ENCODE measurements at regions not wholly inside any gene's neighbourhood (a gene's known extent, or its start where the extent isn't known, plus 50 kb on each side); places are given as distances from the start of the nearest gene placed in this dataset.

DNA sequence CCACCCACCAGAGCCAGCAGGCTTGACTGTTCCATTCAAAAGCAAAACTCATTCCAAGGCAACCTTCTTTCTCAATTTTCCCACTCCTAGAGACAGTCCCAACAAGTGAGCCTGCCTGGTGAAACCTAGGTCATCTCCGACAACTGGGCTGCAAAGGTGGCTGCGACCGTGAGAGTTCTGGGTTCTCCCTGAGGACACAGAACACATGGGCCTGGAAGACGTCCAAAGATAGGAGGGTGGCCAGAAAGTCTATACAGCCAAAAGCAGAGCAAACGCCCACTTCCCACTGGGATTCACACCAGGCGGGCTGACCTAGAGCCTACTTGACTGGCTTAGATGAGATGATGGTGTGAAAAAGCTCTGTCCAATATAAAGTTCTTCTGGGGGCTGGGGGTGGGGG, 90.2 kb upstream of the GRIK3 start:
- Mint-ChIP-seq H3K36me3 (ENCODE audit: insufficient read depth, unreplicated experiment) (no peaks in the 10 kb centered on the region), H3K4me1 (ENCODE audit: low read depth, unreplicated experiment) (no peaks in the 10 kb centered on the region), H3K27me3 (ENCODE audit: insufficient read depth, unreplicated experiment) (peaks cover 13% of the 10 kb centered on the region), H3K9me3 (ENCODE audit: unreplicated experiment) (no peaks in the 10 kb centered on the region), H3K27ac (ENCODE audit: unreplicated experiment) (no peak overlapping the region), H3K4me3 (ENCODE audit: unreplicated experiment) (no peak overlapping the region)
- intact Hi-C loops (cut with micrococcal nuclease; ENCODE audit: unreplicated experiment), result no loop called here
- BruUV-seq (replicated peaks), result no TSS peak
- Histone ChIP-seq H3K4me3 (ENCODE audit: low read depth, low read length) (no peak overlapping the region), H3K4me1 (no peaks in the 10 kb centered on the region), H3K27me3 (replicated peaks; ENCODE audit: control insufficient read depth, insufficient read depth, low read length) (no peaks in the 10 kb centered on the region), H3K36me3 (ENCODE audit: control insufficient read depth, insufficient read depth, low read length) (no peaks in the 10 kb centered on the region), H3K9me3 (no peaks in the 10 kb centered on the region)
- DNase-seq, result no peak
- TF ChIP-seq, protein P1, sequence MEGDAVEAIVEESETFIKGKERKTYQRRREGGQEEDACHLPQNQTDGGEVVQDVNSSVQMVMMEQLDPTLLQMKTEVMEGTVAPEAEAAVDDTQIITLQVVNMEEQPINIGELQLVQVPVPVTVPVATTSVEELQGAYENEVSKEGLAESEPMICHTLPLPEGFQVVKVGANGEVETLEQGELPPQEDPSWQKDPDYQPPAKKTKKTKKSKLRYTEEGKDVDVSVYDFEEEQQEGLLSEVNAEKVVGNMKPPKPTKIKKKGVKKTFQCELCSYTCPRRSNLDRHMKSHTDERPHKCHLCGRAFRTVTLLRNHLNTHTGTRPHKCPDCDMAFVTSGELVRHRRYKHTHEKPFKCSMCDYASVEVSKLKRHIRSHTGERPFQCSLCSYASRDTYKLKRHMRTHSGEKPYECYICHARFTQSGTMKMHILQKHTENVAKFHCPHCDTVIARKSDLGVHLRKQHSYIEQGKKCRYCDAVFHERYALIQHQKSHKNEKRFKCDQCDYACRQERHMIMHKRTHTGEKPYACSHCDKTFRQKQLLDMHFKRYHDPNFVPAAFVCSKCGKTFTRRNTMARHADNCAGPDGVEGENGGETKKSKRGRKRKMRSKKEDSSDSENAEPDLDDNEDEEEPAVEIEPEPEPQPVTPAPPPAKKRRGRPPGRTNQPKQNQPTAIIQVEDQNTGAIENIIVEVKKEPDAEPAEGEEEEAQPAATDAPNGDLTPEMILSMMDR (IDR thresholded peaks at IDR 0.05; ENCODE audit: insufficient read depth in 1 of 2, low read depth in 1 of 2, low read length in 1 of 2, severe bottlenecking in 1 of 2, unreplicated experiment in 1 of 2), result no peak
- ChIA-PET POLR2A (no interaction called here), CTCF (no interaction called here)

DNA sequence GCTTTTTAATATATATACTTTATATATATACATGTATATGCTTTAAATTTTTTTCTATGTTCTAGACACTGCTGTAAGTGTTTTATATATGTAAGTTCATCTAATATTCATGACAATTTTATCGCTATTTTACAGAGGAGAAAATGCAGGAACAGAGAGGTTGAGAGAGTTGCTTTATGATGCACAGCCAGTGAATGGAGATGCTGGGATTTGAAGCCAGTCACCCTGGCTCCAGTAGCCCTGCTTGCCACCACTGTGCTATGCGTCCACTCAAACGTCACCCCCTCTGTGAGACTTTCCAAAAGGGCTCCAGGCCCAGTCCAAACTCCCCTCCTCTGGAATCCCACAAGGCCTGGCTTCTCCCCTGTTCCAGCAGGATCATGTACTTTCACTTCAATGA, 91.0 kb upstream of the GRIK3 start:
- no TSS peak for BruUV-seq (replicated peaks)
- H3K36me3 Mint-ChIP-seq (ENCODE audit: insufficient read depth, unreplicated experiment), result no peaks in the 10 kb centered on the region
- Histone ChIP-seq H3K36me3 (ENCODE audit: control insufficient read depth, insufficient read depth, low read length) (no peaks in the 10 kb centered on the region), H3K4me3 (ENCODE audit: low read depth, low read length) (no peak overlapping the region), H3K27me3 (replicated peaks; ENCODE audit: control insufficient read depth, insufficient read depth, low read length) (no peaks in the 10 kb centered on the region), H3K9me3 (no peaks in the 10 kb centered on the region), H3K4me1 (no peaks in the 10 kb centered on the region)
- H3K27ac Mint-ChIP-seq (ENCODE audit: unreplicated experiment), result no peak overlapping the region
- POLR2A ChIA-PET, result no interaction called here
- peaks cover 14% of the 10 kb centered on the region for H3K27me3 Mint-ChIP-seq (ENCODE audit: insufficient read depth, unreplicated experiment)
- intact Hi-C loops (cut with micrococcal nuclease; ENCODE audit: unreplicated experiment), result no loop called here
- no peaks in the 10 kb centered on the region for H3K4me1 Mint-ChIP-seq (ENCODE audit: low read depth, unreplicated experiment)
- TF ChIP-seq, protein P1 (IDR thresholded peaks at IDR 0.05; ENCODE audit: insufficient read depth in 1 of 2, low read depth in 1 of 2, low read length in 1 of 2, severe bottlenecking in 1 of 2, unreplicated experiment in 1 of 2), result no peak
- no peak overlapping the region for H3K4me3 Mint-ChIP-seq (ENCODE audit: unreplicated experiment)
- CTCF ChIA-PET, result no interaction called here
- no peaks in the 10 kb centered on the region for H3K9me3 Mint-ChIP-seq (ENCODE audit: unreplicated experiment)
- DNase-seq, result no peak

DNA sequence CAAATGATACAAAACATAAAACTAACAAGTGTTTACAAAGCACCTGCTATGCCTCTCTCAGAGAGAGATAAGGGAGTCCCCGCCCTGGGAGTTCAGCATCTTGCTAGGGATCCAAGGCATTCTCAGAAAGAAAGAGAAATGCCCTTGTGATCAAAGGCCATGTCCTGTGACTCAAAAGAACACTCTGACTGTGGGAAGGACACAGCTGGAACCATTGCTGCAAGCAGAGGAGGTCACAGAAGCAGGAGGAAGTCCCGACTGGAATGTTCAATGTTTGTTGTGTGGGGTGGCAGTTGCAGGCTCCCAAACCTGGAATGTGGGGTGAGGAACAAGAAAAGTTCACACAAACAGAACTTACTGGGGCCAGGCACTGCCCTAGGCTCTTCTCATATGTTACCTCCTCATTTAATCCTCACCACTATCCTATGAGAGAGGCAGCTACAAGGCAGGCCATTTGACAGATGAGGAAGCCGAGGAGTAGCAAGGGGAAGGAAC, 93.0 kb upstream of the GRIK3 start:
- Histone ChIP-seq H3K4me1 (no peaks in the 10 kb centered on the region), H3K36me3 (ENCODE audit: control insufficient read depth, insufficient read depth, low read length) (no peaks in the 10 kb centered on the region), H3K9me3 (no peaks in the 10 kb centered on the region), H3K27me3 (replicated peaks; ENCODE audit: control insufficient read depth, insufficient read depth, low read length) (no peaks in the 10 kb centered on the region), H3K4me3 (ENCODE audit: low read depth, low read length) (no peak overlapping the region)
- Mint-ChIP-seq H3K27me3 (ENCODE audit: insufficient read depth, unreplicated experiment) (peaks cover 15% of the 10 kb centered on the region), H3K36me3 (ENCODE audit: insufficient read depth, unreplicated experiment) (no peaks in the 10 kb centered on the region), H3K27ac (ENCODE audit: unreplicated experiment) (no peak overlapping the region), H3K4me3 (ENCODE audit: unreplicated experiment) (no peak overlapping the region), H3K4me1 (ENCODE audit: low read depth, unreplicated experiment) (no peaks in the 10 kb centered on the region), H3K9me3 (ENCODE audit: unreplicated experiment) (no peaks in the 10 kb centered on the region)
- ChIA-PET POLR2A (no interaction called here), CTCF (no interaction called here)
- no peak for DNase-seq
- TF ChIP-seq, protein P1 (IDR thresholded peaks at IDR 0.05; ENCODE audit: insufficient read depth in 1 of 2, low read depth in 1 of 2, low read length in 1 of 2, severe bottlenecking in 1 of 2, unreplicated experiment in 1 of 2), result no peak
- no TSS peak for BruUV-seq (replicated peaks)
- intact Hi-C loops (cut with micrococcal nuclease; ENCODE audit: unreplicated experiment), result no loop called here

Measured in Caco-2 (cell line).